ENCODE measurements at regions not wholly inside any gene's neighbourhood (a gene's known extent, or its start where the extent isn't known, plus 50 kb on each side); places are given as distances from the start of the nearest gene placed in this dataset.

GRCh38 chr4:95643627-95644026, 94.9 kb upstream of the UNC5C start:
- Histone ChIP-seq H3K36me3 (ENCODE audit: insufficient read depth, low read length) (no peaks in the 10 kb centered on the region), H3K4me1 (ENCODE audit: insufficient read depth, low read length) (peaks cover 17% of the 10 kb centered on the region), H3K27me3 (ENCODE audit: insufficient read depth, low read length) (no peaks in the 10 kb centered on the region), H3K4me3 (ENCODE audit: low read length) (no peak overlapping the region), H2AFZ (ENCODE audit: low read depth, low read length) (no peak overlapping the region), H3K9me3 (ENCODE audit: low read length) (no peaks in the 10 kb centered on the region)

GRCh38 chr4:95641571-95641970, 92.8 kb upstream of the UNC5C start:
- Histone ChIP-seq H2AFZ (ENCODE audit: low read depth, low read length) (no peak overlapping the region), H3K4me3 (ENCODE audit: low read length) (no peak overlapping the region), H3K36me3 (ENCODE audit: insufficient read depth, low read length) (no peaks in the 10 kb centered on the region), H3K27me3 (ENCODE audit: insufficient read depth, low read length) (no peaks in the 10 kb centered on the region), H3K9me3 (ENCODE audit: low read length) (no peaks in the 10 kb centered on the region), H3K4me1 (ENCODE audit: insufficient read depth, low read length) (peaks cover 18% of the 10 kb centered on the region)

GRCh38 chr4:95640311-95640710, 91.5 kb upstream of the UNC5C start:
- H3K4me1 ChIP-seq (ENCODE audit: insufficient read depth, low read length): peaks cover 18% of the 10 kb centered on the region
- no peaks in the 10 kb centered on the region for H3K36me3 ChIP-seq (ENCODE audit: insufficient read depth, low read length)
- no peaks in the 10 kb centered on the region for H3K9me3 ChIP-seq (ENCODE audit: low read length)
- no peak overlapping the region for H3K4me3 ChIP-seq (ENCODE audit: low read length)
- no peak overlapping the region for H2AFZ ChIP-seq (ENCODE audit: low read depth, low read length)
- H3K27me3 ChIP-seq (ENCODE audit: insufficient read depth, low read length): no peaks in the 10 kb centered on the region

GRCh38 chr4:95638920-95639501, 90.2 kb upstream of the UNC5C start:
- Histone ChIP-seq H3K4me1 (ENCODE audit: insufficient read depth, low read length) (peaks cover 18% of the 10 kb centered on the region), H2AFZ (ENCODE audit: low read depth, low read length) (peak overlapping the region; percentile 13), H3K9me3 (ENCODE audit: low read length) (no peaks in the 10 kb centered on the region), H3K4me3 (ENCODE audit: low read length) (no peak overlapping the region), H3K27me3 (ENCODE audit: insufficient read depth, low read length) (no peaks in the 10 kb centered on the region), H3K36me3 (ENCODE audit: insufficient read depth, low read length) (no peaks in the 10 kb centered on the region)

GRCh38 chr4:95637043-95637600, 88.3 kb upstream of the UNC5C start:
- no peaks in the 10 kb centered on the region for H3K36me3 ChIP-seq (ENCODE audit: insufficient read depth, low read length)
- H3K4me3 ChIP-seq (ENCODE audit: low read length): no peak overlapping the region
- H3K4me1 ChIP-seq (ENCODE audit: insufficient read depth, low read length): peaks cover 18% of the 10 kb centered on the region

GRCh38 chr4:95636061-95636460, 87.3 kb upstream of the UNC5C start:
- Histone ChIP-seq H3K4me3 (ENCODE audit: low read length) (no peak overlapping the region), H3K9me3 (ENCODE audit: low read length) (no peaks in the 10 kb centered on the region), H3K27me3 (ENCODE audit: insufficient read depth, low read length) (no peaks in the 10 kb centered on the region), H3K4me1 (ENCODE audit: insufficient read depth, low read length) (peaks cover 18% of the 10 kb centered on the region), H3K36me3 (ENCODE audit: insufficient read depth, low read length) (no peaks in the 10 kb centered on the region), H2AFZ (ENCODE audit: low read depth, low read length) (no peak overlapping the region)

More at GRCh38 chr4:95637043-95637600, 88.3 kb upstream of the UNC5C start:
- Histone ChIP-seq H2AFZ (ENCODE audit: low read depth, low read length) (no peak overlapping the region), H3K27me3 (ENCODE audit: insufficient read depth, low read length) (no peaks in the 10 kb centered on the region), H3K9me3 (ENCODE audit: low read length) (no peaks in the 10 kb centered on the region)

- Histone ChIP-seq H3K4me3 (ENCODE audit: low read length) (no peak overlapping the region), H3K27me3 (ENCODE audit: insufficient read depth, low read length) (no peaks in the 10 kb centered on the region), H3K36me3 (ENCODE audit: insufficient read depth, low read length) (no peaks in the 10 kb centered on the region), H3K9me3 (ENCODE audit: low read length) (no peaks in the 10 kb centered on the region), H2AFZ (ENCODE audit: low read depth, low read length) (no peak overlapping the region), H3K4me1 (ENCODE audit: insufficient read depth, low read length) (no peaks in the 10 kb centered on the region)
Observed at GRCh38 chr4:95627709-95628108, 78.9 kb upstream of the UNC5C start.

- Histone ChIP-seq H3K36me3 (ENCODE audit: insufficient read depth, low read length) (no peaks in the 10 kb centered on the region), H3K27me3 (ENCODE audit: insufficient read depth, low read length) (no peaks in the 10 kb centered on the region), H3K9me3 (ENCODE audit: low read length) (no peaks in the 10 kb centered on the region), H3K4me1 (ENCODE audit: insufficient read depth, low read length) (no peaks in the 10 kb centered on the region), H2AFZ (ENCODE audit: low read depth, low read length) (no peak overlapping the region), H3K4me3 (ENCODE audit: low read length) (no peak overlapping the region)
Observed at GRCh38 chr4:95627024-95627605, 78.3 kb upstream of the UNC5C start.

- H3K9me3 ChIP-seq (ENCODE audit: low read length): no peaks in the 10 kb centered on the region
- H3K4me3 ChIP-seq (ENCODE audit: low read length): no peak overlapping the region
- no peak overlapping the region for H2AFZ ChIP-seq (ENCODE audit: low read depth, low read length)
- no peaks in the 10 kb centered on the region for H3K4me1 ChIP-seq (ENCODE audit: insufficient read depth, low read length)
- H3K27me3 ChIP-seq (ENCODE audit: insufficient read depth, low read length): no peaks in the 10 kb centered on the region
- no peaks in the 10 kb centered on the region for H3K36me3 ChIP-seq (ENCODE audit: insufficient read depth, low read length)
Observed at GRCh38 chr4:95625020-95625419, 76.2 kb upstream of the UNC5C start.

- Histone ChIP-seq H3K27me3 (ENCODE audit: insufficient read depth, low read length) (no peaks in the 10 kb centered on the region), H2AFZ (ENCODE audit: low read depth, low read length) (no peak overlapping the region), H3K4me3 (ENCODE audit: low read length) (no peak overlapping the region), H3K9me3 (ENCODE audit: low read length) (no peaks in the 10 kb centered on the region), H3K36me3 (ENCODE audit: insufficient read depth, low read length) (no peaks in the 10 kb centered on the region), H3K4me1 (ENCODE audit: insufficient read depth, low read length) (no peaks in the 10 kb centered on the region)
Observed at GRCh38 chr4:95619525-95620443, 71.0 kb upstream of the UNC5C start.

- Histone ChIP-seq H3K27me3 (ENCODE audit: insufficient read depth, low read length) (no peaks in the 10 kb centered on the region), H3K4me3 (ENCODE audit: low read length) (no peak overlapping the region), H3K36me3 (ENCODE audit: insufficient read depth, low read length) (no peaks in the 10 kb centered on the region), H2AFZ (ENCODE audit: low read depth, low read length) (no peak overlapping the region), H3K9me3 (ENCODE audit: low read length) (no peaks in the 10 kb centered on the region), H3K4me1 (ENCODE audit: insufficient read depth, low read length) (no peaks in the 10 kb centered on the region)
Observed at GRCh38 chr4:95614684-95615205, 66.0 kb upstream of the UNC5C start.

- Histone ChIP-seq H3K27me3 (ENCODE audit: insufficient read depth, low read length) (no peaks in the 10 kb centered on the region), H3K4me1 (ENCODE audit: insufficient read depth, low read length) (no peaks in the 10 kb centered on the region), H3K4me3 (ENCODE audit: low read length) (no peak overlapping the region), H2AFZ (ENCODE audit: low read depth, low read length) (no peak overlapping the region), H3K36me3 (ENCODE audit: insufficient read depth, low read length) (no peaks in the 10 kb centered on the region), H3K9me3 (ENCODE audit: low read length) (no peaks in the 10 kb centered on the region)
Observed at GRCh38 chr4:95610061-95610569, 61.3 kb upstream of the UNC5C start.

- Histone ChIP-seq H3K9me3 (ENCODE audit: low read length) (no peaks in the 10 kb centered on the region), H3K27me3 (ENCODE audit: insufficient read depth, low read length) (no peaks in the 10 kb centered on the region), H3K4me1 (ENCODE audit: insufficient read depth, low read length) (no peaks in the 10 kb centered on the region), H3K36me3 (ENCODE audit: insufficient read depth, low read length) (no peaks in the 10 kb centered on the region), H3K4me3 (ENCODE audit: low read length) (no peak overlapping the region), H2AFZ (ENCODE audit: low read depth, low read length) (no peak overlapping the region)
Observed at GRCh38 chr4:95606739-95607138, 58.0 kb upstream of the UNC5C start.
